ENCODE measurements at regions not wholly inside any gene's neighbourhood (a gene's known extent, or its start where the extent isn't known, plus 50 kb on each side); places are given as distances from the start of the nearest gene placed in this dataset.

DNA sequence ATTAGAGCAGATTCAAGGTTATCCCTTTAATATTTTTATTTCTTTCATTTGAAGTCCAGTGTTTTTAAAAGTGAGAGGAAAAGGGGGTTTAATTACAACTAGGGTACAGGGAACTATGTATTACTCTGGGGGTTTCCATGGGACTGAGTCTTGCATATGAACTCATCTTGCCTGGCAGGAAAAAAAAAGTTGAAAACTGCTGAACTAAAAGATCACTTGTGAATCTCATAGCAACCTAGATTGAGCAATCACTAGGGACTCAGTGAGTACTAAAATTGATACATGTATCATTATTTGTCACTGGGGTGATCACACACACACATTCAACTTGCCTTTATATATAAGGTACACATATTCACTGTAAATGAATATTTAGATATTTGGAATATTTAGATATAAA is 180.7 kb upstream of the SFRP2 start:
- H3K27me3 ChIP-seq (ENCODE audit: insufficient read depth, low read length) = no peaks in the 10 kb centered on the region
- no peak overlapping the region for H3K4me2 ChIP-seq (ENCODE audit: insufficient read depth, insufficient read length, low read length)
- H3K14ac ChIP-seq (ENCODE audit: insufficient read depth, low read length) = no peak overlapping the region
- no peak overlapping the region for H2BK20ac ChIP-seq (ENCODE audit: low read depth, low read length, poor library complexity, severe bottlenecking)
- no peak overlapping the region for H3K56ac ChIP-seq (ENCODE audit: insufficient read length, low read depth, low read length)
- no peaks in the 10 kb centered on the region for H3K79me1 ChIP-seq (ENCODE audit: insufficient read depth, low read depth, low read length, poor library complexity, severe bottlenecking)
- Mint-ChIP-seq H3K4me1 (no peaks in the 10 kb centered on the region), H3K27ac (no peak overlapping the region), H3K27me3 (ENCODE audit: low read depth) (no peaks in the 10 kb centered on the region), H3K4me3 (no peak overlapping the region), H3K36me3 (ENCODE audit: insufficient read depth in 1 of 3, low read depth in 3 of 3) (peaks cover 9 to 11% (median 10%) of the 10 kb centered on the region in 3 experiments; a peak in 6 of 7 replicates), H3K9me3 (peaks cover 12 to 17% of the 10 kb centered on the region in 2 experiments)
- H3K23me2 ChIP-seq (ENCODE audit: insufficient read length, low read depth, low read length, poor library complexity, severe bottlenecking) = no peaks in the 10 kb centered on the region
- no peak overlapping the region for H3K18ac ChIP-seq (ENCODE audit: insufficient read length, low read depth, low read length)
- TF ChIP-seq, protein P1, sequence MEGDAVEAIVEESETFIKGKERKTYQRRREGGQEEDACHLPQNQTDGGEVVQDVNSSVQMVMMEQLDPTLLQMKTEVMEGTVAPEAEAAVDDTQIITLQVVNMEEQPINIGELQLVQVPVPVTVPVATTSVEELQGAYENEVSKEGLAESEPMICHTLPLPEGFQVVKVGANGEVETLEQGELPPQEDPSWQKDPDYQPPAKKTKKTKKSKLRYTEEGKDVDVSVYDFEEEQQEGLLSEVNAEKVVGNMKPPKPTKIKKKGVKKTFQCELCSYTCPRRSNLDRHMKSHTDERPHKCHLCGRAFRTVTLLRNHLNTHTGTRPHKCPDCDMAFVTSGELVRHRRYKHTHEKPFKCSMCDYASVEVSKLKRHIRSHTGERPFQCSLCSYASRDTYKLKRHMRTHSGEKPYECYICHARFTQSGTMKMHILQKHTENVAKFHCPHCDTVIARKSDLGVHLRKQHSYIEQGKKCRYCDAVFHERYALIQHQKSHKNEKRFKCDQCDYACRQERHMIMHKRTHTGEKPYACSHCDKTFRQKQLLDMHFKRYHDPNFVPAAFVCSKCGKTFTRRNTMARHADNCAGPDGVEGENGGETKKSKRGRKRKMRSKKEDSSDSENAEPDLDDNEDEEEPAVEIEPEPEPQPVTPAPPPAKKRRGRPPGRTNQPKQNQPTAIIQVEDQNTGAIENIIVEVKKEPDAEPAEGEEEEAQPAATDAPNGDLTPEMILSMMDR (conservative IDR thresholded peaks at IDR 0.05) = no peak
- no peak overlapping the region for H2BK15ac ChIP-seq (ENCODE audit: low read depth, low read length)
- no peaks in the 10 kb centered on the region for H4K20me1 ChIP-seq (ENCODE audit: control insufficient read depth, insufficient read depth, insufficient read length)
- H2AK5ac ChIP-seq (ENCODE audit: insufficient read length, low read length) = no peak overlapping the region
- H3K4ac ChIP-seq (ENCODE audit: low read depth, low read length) = no peak overlapping the region
- H4K8ac ChIP-seq (replicated peaks; ENCODE audit: insufficient read length, low read depth, low read length) = no peak overlapping the region
- no peak for DNase-seq
- no peaks in the 10 kb centered on the region for H3K79me2 ChIP-seq (ENCODE audit: insufficient read depth, low read length)
- H3K9me3 ChIP-seq (ENCODE audit: control insufficient read depth, low read depth, low read length) = no peaks in the 10 kb centered on the region
- H2BK12ac ChIP-seq (ENCODE audit: insufficient read length, low read depth, low read length) = no peak overlapping the region
- H3K4me1 ChIP-seq (ENCODE audit: insufficient read depth, low read length) = no peaks in the 10 kb centered on the region
- H2BK5ac ChIP-seq (ENCODE audit: insufficient read length, low read length) = no peak overlapping the region
- no peak overlapping the region for H2BK120ac ChIP-seq (ENCODE audit: low read depth, low read length, poor library complexity, severe bottlenecking)
- no peak overlapping the region for H3K23ac ChIP-seq (ENCODE audit: insufficient read length, low read depth, low read length)
- no peak overlapping the region for H3K27ac ChIP-seq (ENCODE audit: insufficient read length, low read depth, low read length)
- H4K91ac ChIP-seq (ENCODE audit: insufficient read length, low read depth, low read length) = no peak overlapping the region
- no peak overlapping the region for H4K5ac ChIP-seq (ENCODE audit: insufficient read length, low read depth, low read length)
- no peak overlapping the region for H2AFZ ChIP-seq (ENCODE audit: low read length)
- no peak overlapping the region for H3K9ac ChIP-seq (ENCODE audit: extremely low read depth, insufficient read length, low read length)
- no peak overlapping the region for H3T11ph ChIP-seq (ENCODE audit: low read length)

All from H9 (cell line).